HEK293T (cell line): ENCODE measurements at regions not wholly inside any gene's neighbourhood (a gene's known extent, or its start where the extent isn't known, plus 50 kb on each side); places are given as distances from the start of the nearest gene placed in this dataset.

ENCODE experiments used
- CTBP1 ChIP-seq: fragments of 450-650 bp; IDR thresholded peaks from 2 replicates; pipeline ENCODE4 v1.6.1; 2016; ENCODE audit warnings: borderline replicate concordance
- FOXA1 ChIP-seq: fragments of 450-650 bp; IDR thresholded peaks from 2 replicates; pipeline ENCODE4 v1.6.1; 2016; ENCODE audit warnings: mild to moderate bottlenecking
- FOXM1 ChIP-seq: fragments of 450-650 bp; IDR thresholded peaks from 2 replicates; pipeline ENCODE4 v1.6.1; 2017; ENCODE audit warnings: mild to moderate bottlenecking, borderline replicate concordance
- SP1 ChIP-seq: fragments of 450-650 bp; IDR thresholded peaks from 2 replicates; pipeline ENCODE4 v1.6.1; 2017

- no peak for TF ChIP-seq SP1
- TF ChIP-seq FOXM1, result no peak
- no peak for TF ChIP-seq CTBP1
- TF ChIP-seq FOXA1, result no peak
Measured at GRCh38 chr6:48859562-48860123, 603.4 kb downstream of the MMUT start.
